SK-N-MC (cell line): ENCODE measurements at regions not wholly inside any gene's neighbourhood (a gene's known extent, or its start where the extent isn't known, plus 50 kb on each side); places are given as distances from the start of the nearest gene placed in this dataset.

Source experiments
- EZH2 ChIP-seq: fragments of 200-600 bp; sonication (generic); IDR thresholded peaks from one replicate; pipeline ENCODE4 v1.6.1; 2017; ENCODE audit warnings: antibody characterized with exemption
- FOXP2 ChIP-seq: optimal IDR thresholded peaks from 2 replicates; pipeline ENCODE3; 2011; ENCODE audit warnings: mild to moderate bottlenecking, moderate library complexity; ENCODE audit not compliant: insufficient read depth; ENCODE audit errors: extremely low read length, control extremely low read depth
- POLR2AphosphoS5 ChIP-seq: IDR thresholded peaks from 2 replicates; pipeline ENCODE4 v1.6.1; 2012; ENCODE audit warnings: mild to moderate bottlenecking, low read depth, low read length, borderline replicate concordance

GRCh38 chr2:53475321-53475720 is 292.3 kb upstream of the CHAC2 start:
- no peak for TF ChIP-seq POLR2AphosphoS5
- no peak for TF ChIP-seq FOXP2
- TF ChIP-seq EZH2 = no peak
